Small intestine (tissue), 7 donors: ENCODE measurements at regions not wholly inside any gene's neighbourhood (a gene's known extent, or its start where the extent isn't known, plus 50 kb on each side); places are given as distances from the start of the nearest gene placed in this dataset.
"Not testable (repeated sequence)": the region's sequence is repeated elsewhere in the genome, so short reads cannot be mapped to it uniquely, and the experiment has no call there.

Experiments
- DNase-seq, 2 donors: peaks; one replicate each; pipeline versions ENCODE4 v3.0.0 to v3.0.0-alpha.2; 2013
- FAIRE-seq: peaks from 2 replicates; lab custom pipeline; 2012; peaks lifted over from hg19 to GRCh38; lab: Jason Lieb, UNC
- H3K27ac ChIP-seq, 3 donors: one replicate each; pipeline ENCODE4 v1.5.1; 2013; ENCODE audit warnings: low read length in 2 of 3, mild to moderate bottlenecking in 2 of 3, control low read depth in 1 of 3, inconsistent platforms in 1 of 3, low read depth in 1 of 3, moderate library complexity in 1 of 3
- H3K27me3 ChIP-seq, 3 donors: one replicate each; pipeline ENCODE4 v1.6.1; 2013; ENCODE audit warnings: low read length in 3 of 3, inconsistent platforms in 1 of 3; ENCODE audit not compliant: control insufficient read depth in 3 of 3, insufficient read depth in 3 of 3
- H3K36me3 ChIP-seq, 3 donors: one replicate each; pipeline ENCODE4 v1.6.1; 2013; ENCODE audit warnings: low read length in 3 of 3, inconsistent platforms in 1 of 3, low read depth in 1 of 3, mild to moderate bottlenecking in 1 of 3, moderate library complexity in 1 of 3; ENCODE audit not compliant: control insufficient read depth in 3 of 3, insufficient read depth in 2 of 3
- H3K4me1 ChIP-seq, 3 donors: one replicate each; pipeline ENCODE4 v1.6.1; 2013; ENCODE audit warnings: low read length in 2 of 3, inconsistent platforms in 1 of 3, low read depth in 1 of 3, mild to moderate bottlenecking in 1 of 3, moderate library complexity in 1 of 3; ENCODE audit not compliant: control insufficient read depth in 3 of 3, insufficient read depth in 2 of 3
- H3K4me3 ChIP-seq, 3 donors: one replicate each; pipeline ENCODE4 v1.5.1; 2013; ENCODE audit warnings: low read length in 3 of 3, control low read depth in 1 of 3, inconsistent platforms in 1 of 3, low read depth in 1 of 3, mild to moderate bottlenecking in 1 of 3, moderate library complexity in 1 of 3
- H3K9me3 ChIP-seq, 2 donors: one replicate each; pipeline ENCODE4 v1.6.1; 2013; ENCODE audit warnings: low read depth in 1 of 2, low read length in 1 of 2; ENCODE audit not compliant: control insufficient read depth in 2 of 2, insufficient read depth in 1 of 2
- WGBS, 3 donors: extraction: QIAGEN DNeasy Blood & Tissue Kit; methylation state at CpG; one replicate each; pipeline ENCODE4 v1.1.7; 2013; 5-methylcytosine and 5-hydroxymethylcytosine counted together
- donor health status: healthy with polysubstance abuse.
- donor health status: control.
- donor health status: control.
- donor health status: Bipolar disorder and iron deficiency.
- donor health status: healthy.

GRCh38 chr2:53493210-53493609 is 274.4 kb upstream of the CHAC2 start:
- H3K27ac ChIP-seq, result no peak overlapping the region
- no peaks in the 10 kb centered on the region for H3K4me1 ChIP-seq
- no peak for FAIRE-seq

GRCh38 chr2:53490659-53491058 is 276.9 kb upstream of the CHAC2 start:
- DNase-seq (no peak), FAIRE-seq (no peak)
- no peak overlapping the region for H3K27ac ChIP-seq
- H3K27me3 ChIP-seq, result no peaks in the 10 kb centered on the region
- H3K4me1 ChIP-seq, result no peaks in the 10 kb centered on the region
- 47 to 60% (median 51%) methylated on average over 5 of the region's 5 CpGs for WGBS, 3 donors
- no peak overlapping the region for H3K4me3 ChIP-seq
- peaks cover 0 to 3% of the 10 kb centered on the region in 2 donors for H3K9me3 ChIP-seq
- H3K36me3 ChIP-seq, result no peaks in the 10 kb centered on the region

More at GRCh38 chr2:53493210-53493609, 274.4 kb upstream of the CHAC2 start:
- Histone ChIP-seq H3K36me3 (no peaks in the 10 kb centered on the region), H3K9me3 (peaks cover 0 to 3% of the 10 kb centered on the region in 2 donors), H3K4me3 (no peak overlapping the region), H3K27me3 (no peaks in the 10 kb centered on the region)
- no peak for DNase-seq

GRCh38 chr2:53486185-53486899 is 281.3 kb upstream of the CHAC2 start:
- not testable (repeated sequence) for H3K4me3 ChIP-seq, H3K9me3 ChIP-seq, DNase-seq, FAIRE-seq, H3K27me3 ChIP-seq, H3K36me3 ChIP-seq, H3K27ac ChIP-seq, H3K4me1 ChIP-seq
- WGBS, 3 donors, result 86 to 94% (median 89%) methylated on average over 15 of the region's 15 CpGs

GRCh38 chr2:53485021-53485728 is 282.4 kb upstream of the CHAC2 start:
- no peak for FAIRE-seq
- H3K4me3 ChIP-seq, result no peak overlapping the region

GRCh38 chr2:53484531-53484930 is 283.1 kb upstream of the CHAC2 start:
- no peak overlapping the region for H3K4me3 ChIP-seq
- no peak overlapping the region for H3K27ac ChIP-seq
- H3K9me3 ChIP-seq, result no peaks in the 10 kb centered on the region
- no peaks in the 10 kb centered on the region for H3K27me3 ChIP-seq
- H3K4me1 ChIP-seq, result no peaks in the 10 kb centered on the region
- FAIRE-seq (no peak), DNase-seq (no peak)
- 54 to 78% (median 60%) methylated on average over 4 of the region's 4 CpGs for WGBS, 3 donors
- no peaks in the 10 kb centered on the region for H3K36me3 ChIP-seq

More at GRCh38 chr2:53485021-53485728, 282.4 kb upstream of the CHAC2 start:
- Histone ChIP-seq H3K36me3 (no peaks in the 10 kb centered on the region), H3K27ac (no peak overlapping the region), H3K9me3 (no peaks in the 10 kb centered on the region), H3K4me1 (no peaks in the 10 kb centered on the region), H3K27me3 (no peaks in the 10 kb centered on the region)
- no peak for DNase-seq
- WGBS, 3 donors, result 60 to 72% (median 68%) methylated on average over 3 of the region's 3 CpGs

GRCh38 chr2:53477517-53477916 is 290.1 kb upstream of the CHAC2 start:
- H3K27ac ChIP-seq, result no peak overlapping the region
- no peaks in the 10 kb centered on the region for H3K9me3 ChIP-seq
- DNase-seq (no peak), FAIRE-seq (no peak)
- H3K4me1 ChIP-seq, result no peaks in the 10 kb centered on the region
- no peak overlapping the region for H3K4me3 ChIP-seq
- no peaks in the 10 kb centered on the region for H3K27me3 ChIP-seq
- WGBS, 3 donors, result 3 to 43% (median 17%) methylated on average over 1 of the region's 1 CpG
- no peaks in the 10 kb centered on the region for H3K36me3 ChIP-seq

GRCh38 chr2:53476834-53477233 is 290.8 kb upstream of the CHAC2 start:
- no peak for DNase-seq
- FAIRE-seq, result no peak

GRCh38 chr2:53475766-53476165 is 291.8 kb upstream of the CHAC2 start:
- no peaks in the 10 kb centered on the region for H3K27me3 ChIP-seq
- 67 to 81% (median 67%) methylated on average over 2 of the region's 2 CpGs for WGBS, 3 donors
- no peak overlapping the region for H3K4me3 ChIP-seq
- DNase-seq (no peak), FAIRE-seq (no peak)
- no peaks in the 10 kb centered on the region for H3K9me3 ChIP-seq
- no peaks in the 10 kb centered on the region for H3K36me3 ChIP-seq
- H3K4me1 ChIP-seq, result no peaks in the 10 kb centered on the region
- H3K27ac ChIP-seq, result no peak overlapping the region

More at GRCh38 chr2:53476834-53477233, 290.8 kb upstream of the CHAC2 start:
- Histone ChIP-seq H3K4me3 (no peak overlapping the region), H3K9me3 (no peaks in the 10 kb centered on the region), H3K4me1 (no peaks in the 10 kb centered on the region), H3K36me3 (no peaks in the 10 kb centered on the region), H3K27ac (no peak overlapping the region), H3K27me3 (no peaks in the 10 kb centered on the region)
- WGBS, 3 donors, result 83 to 89% (median 85%) methylated on average over 6 of the region's 6 CpGs
